SK-N-SH treated with all-trans-retinoic acid at 6 μM for 48 hours (cell line): ENCODE measurements at regions not wholly inside any gene's neighbourhood (a gene's known extent, or its start where the extent isn't known, plus 50 kb on each side); places are given as distances from the start of the nearest gene placed in this dataset.

Experiments
- ARNTL ChIP-seq: fragments of 450-650 bp; formaldehyde crosslinking; IDR thresholded peaks from 2 replicates; pipeline ENCODE4 v1.5.0; 2020; ENCODE audit warnings: low read depth, mild to moderate bottlenecking, moderate library complexity, borderline replicate concordance
- CSRNP3 ChIP-seq: fragments of 250-450 bp; sonication (Bioruptor Pico); IDR thresholded peaks from 2 replicates; pipeline ENCODE4 v1.5.1; 2021; ENCODE audit warnings: mild to moderate bottlenecking, moderate library complexity
- PATZ1 ChIP-seq: fragments of 250-450 bp; sonication (Bioruptor Pico); IDR thresholded peaks from 2 replicates; pipeline ENCODE4 v1.8.0; 2020; ENCODE audit warnings: mild to moderate bottlenecking, moderate library complexity, borderline replicate concordance
- TCF4 ChIP-seq: fragments of 250-450 bp; sonication (Bioruptor Pico); IDR thresholded peaks from 2 replicates; pipeline ENCODE4 v1.8.0; 2021; ENCODE audit warnings: mild to moderate bottlenecking, moderate library complexity, borderline replicate concordance

- no peak for TF ChIP-seq PATZ1
- no peak for TF ChIP-seq CSRNP3
- TF ChIP-seq TCF4, result no peak
- no peak for TF ChIP-seq ARNTL (CRISPR knock-in tag)
These were observed 194.3 kb upstream of the VLDLR start for GRCh38 chr9:2427120-2427891.
